ENCODE measurements at regions not wholly inside any gene's neighbourhood (a gene's known extent, or its start where the extent isn't known, plus 50 kb on each side); places are given as distances from the start of the nearest gene placed in this dataset.

- TF ChIP-seq PAX5 (IDR thresholded peaks at IDR 0.05; ENCODE audit: insufficient read depth, low read length, severe bottlenecking) = no peak
- TF ChIP-seq POU2F2 (IDR thresholded peaks at IDR 0.05; ENCODE audit: low read depth, low read length) = no peak
- TF ChIP-seq POLR2AphosphoS5 (IDR thresholded peaks at IDR 0.05; ENCODE audit: low read depth, low read length) = no peak
- no peak for TF ChIP-seq SPI1 (IDR thresholded peaks at IDR 0.05; ENCODE audit: low read depth, low read length)
- TF ChIP-seq POLR2A (IDR thresholded peaks at IDR 0.05; ENCODE audit: low read depth, low read length) = no peak
- no peak for TF ChIP-seq TAF1 (IDR thresholded peaks at IDR 0.05; ENCODE audit: low read depth, low read length)
- FAIRE-seq (no peak), DNase-seq (ENCODE audit: insufficient read length, low spot score) (no peak)
These were observed 337.2 kb upstream of the ROBO2 start for GRCh38 chr3:76702676-76703075.

DNA sequence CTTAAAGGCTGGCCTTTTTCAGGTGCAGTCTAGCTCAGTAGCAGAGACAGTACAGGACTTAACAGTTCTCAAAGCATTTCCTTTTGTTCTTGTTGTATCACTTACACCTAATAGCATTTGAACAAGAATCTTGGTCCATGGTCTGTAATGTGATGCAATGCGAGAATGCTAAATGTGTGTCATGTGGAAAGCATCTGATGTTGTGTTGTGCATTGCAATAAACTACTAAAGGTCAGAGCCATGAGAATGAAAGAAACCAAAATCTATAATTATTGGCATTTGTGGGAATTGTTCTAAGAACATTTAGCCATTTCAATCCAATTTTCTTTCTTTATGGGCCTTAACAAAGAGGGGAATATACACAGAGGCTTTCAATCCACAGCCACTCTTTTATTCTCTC lies 324.5 kb upstream of the ROBO2 start:
- FAIRE-seq = no peak
- DNase-seq (ENCODE audit: insufficient read length, low spot score) = no peak
- no peak for TF ChIP-seq PAX5 (IDR thresholded peaks at IDR 0.05; ENCODE audit: insufficient read depth, low read length, severe bottlenecking)
- no peak for TF ChIP-seq POLR2AphosphoS5 (IDR thresholded peaks at IDR 0.05; ENCODE audit: low read depth, low read length)
- TF ChIP-seq SPI1 (IDR thresholded peaks at IDR 0.05; ENCODE audit: low read depth, low read length) = no peak
- no peak for TF ChIP-seq POLR2A (IDR thresholded peaks at IDR 0.05; ENCODE audit: low read depth, low read length)
- TF ChIP-seq POU2F2 (IDR thresholded peaks at IDR 0.05; ENCODE audit: low read depth, low read length) = no peak
- no peak for TF ChIP-seq TAF1 (IDR thresholded peaks at IDR 0.05; ENCODE audit: low read depth, low read length)

GRCh38 chr3:76723366-76723765 lies 316.5 kb upstream of the ROBO2 start:
- FAIRE-seq (no peak), DNase-seq (ENCODE audit: insufficient read length, low spot score) (no peak)
- no peak for TF ChIP-seq TAF1 (IDR thresholded peaks at IDR 0.05; ENCODE audit: low read depth, low read length)
- no peak for TF ChIP-seq PAX5 (IDR thresholded peaks at IDR 0.05; ENCODE audit: insufficient read depth, low read length, severe bottlenecking)
- TF ChIP-seq SPI1 (IDR thresholded peaks at IDR 0.05; ENCODE audit: low read depth, low read length) = no peak
- TF ChIP-seq POU2F2 (IDR thresholded peaks at IDR 0.05; ENCODE audit: low read depth, low read length) = no peak
- TF ChIP-seq POLR2A (IDR thresholded peaks at IDR 0.05; ENCODE audit: low read depth, low read length) = no peak
- TF ChIP-seq POLR2AphosphoS5 (IDR thresholded peaks at IDR 0.05; ENCODE audit: low read depth, low read length) = no peak

- no peak for FAIRE-seq
- no peak for TF ChIP-seq PAX5 (IDR thresholded peaks at IDR 0.05; ENCODE audit: insufficient read depth, low read length, severe bottlenecking)
- TF ChIP-seq TAF1 (IDR thresholded peaks at IDR 0.05; ENCODE audit: low read depth, low read length) = no peak
- no peak for TF ChIP-seq SPI1 (IDR thresholded peaks at IDR 0.05; ENCODE audit: low read depth, low read length)
- no peak for TF ChIP-seq POU2F2 (IDR thresholded peaks at IDR 0.05; ENCODE audit: low read depth, low read length)
- no peak for TF ChIP-seq POLR2AphosphoS5 (IDR thresholded peaks at IDR 0.05; ENCODE audit: low read depth, low read length)
- no peak for TF ChIP-seq POLR2A (IDR thresholded peaks at IDR 0.05; ENCODE audit: low read depth, low read length)
- no peak for DNase-seq (ENCODE audit: insufficient read length, low spot score)
These were observed 315.8 kb upstream of the ROBO2 start for GRCh38 chr3:76724075-76724474.

DNA sequence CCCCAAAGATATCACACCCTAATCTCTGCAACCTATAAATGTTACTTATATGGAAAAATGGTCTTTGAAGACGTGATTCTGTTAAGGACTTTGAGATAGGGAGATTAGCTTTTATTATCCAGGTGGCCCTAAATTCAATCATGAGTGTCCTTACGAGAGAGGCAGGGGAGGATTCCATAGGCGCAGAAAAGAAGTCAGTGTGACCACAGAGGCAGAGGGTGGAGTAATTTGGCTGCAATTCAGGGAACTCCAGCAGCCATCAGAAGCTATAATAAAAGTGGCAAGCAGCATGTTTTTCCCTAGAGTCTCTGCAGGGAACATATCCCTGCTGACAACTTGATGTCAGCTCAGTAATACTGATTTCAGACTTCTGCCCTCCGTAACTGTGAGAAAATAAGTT lies 315.2 kb upstream of the ROBO2 start:
- no peak for TF ChIP-seq POU2F2 (IDR thresholded peaks at IDR 0.05; ENCODE audit: low read depth, low read length)
- TF ChIP-seq POLR2AphosphoS5 (IDR thresholded peaks at IDR 0.05; ENCODE audit: low read depth, low read length) = no peak
- no peak for TF ChIP-seq POLR2A (IDR thresholded peaks at IDR 0.05; ENCODE audit: low read depth, low read length)
- no peak for TF ChIP-seq TAF1 (IDR thresholded peaks at IDR 0.05; ENCODE audit: low read depth, low read length)
- TF ChIP-seq PAX5 (IDR thresholded peaks at IDR 0.05; ENCODE audit: insufficient read depth, low read length, severe bottlenecking) = no peak
- no peak for TF ChIP-seq SPI1 (IDR thresholded peaks at IDR 0.05; ENCODE audit: low read depth, low read length)

DNA sequence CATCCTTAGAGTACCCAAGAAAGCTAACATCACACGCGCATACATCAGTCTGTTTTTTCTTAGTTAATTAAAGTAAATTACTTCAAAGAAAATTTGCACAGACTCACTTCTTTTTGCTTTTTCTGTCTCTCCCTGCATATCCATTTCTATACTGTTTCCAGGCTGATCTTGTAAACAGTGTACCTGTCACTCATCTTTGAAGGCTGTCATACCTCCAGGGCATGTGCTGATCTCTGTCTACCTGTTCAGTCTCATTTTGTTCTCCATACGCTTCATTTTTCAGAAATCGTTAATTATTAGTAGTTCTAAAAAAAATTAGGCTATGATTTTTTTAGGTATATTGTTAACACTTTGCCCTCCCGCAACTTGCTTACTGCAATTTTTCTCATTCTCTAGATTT lies 313.9 kb upstream of the ROBO2 start:
- FAIRE-seq (no peak), DNase-seq (ENCODE audit: insufficient read length, low spot score) (no peak)
- TF ChIP-seq SPI1 (IDR thresholded peaks at IDR 0.05; ENCODE audit: low read depth, low read length) (no peak), TAF1 (IDR thresholded peaks at IDR 0.05; ENCODE audit: low read depth, low read length) (no peak), PAX5 (IDR thresholded peaks at IDR 0.05; ENCODE audit: insufficient read depth, low read length, severe bottlenecking) (no peak), POU2F2 (IDR thresholded peaks at IDR 0.05; ENCODE audit: low read depth, low read length) (no peak), POLR2AphosphoS5 (IDR thresholded peaks at IDR 0.05; ENCODE audit: low read depth, low read length) (no peak), POLR2A (IDR thresholded peaks at IDR 0.05; ENCODE audit: low read depth, low read length) (no peak)

More for the DNA sequence above, 315.2 kb upstream of the ROBO2 start:
- DNase-seq (ENCODE audit: insufficient read length, low spot score) (no peak), FAIRE-seq (no peak)

DNA sequence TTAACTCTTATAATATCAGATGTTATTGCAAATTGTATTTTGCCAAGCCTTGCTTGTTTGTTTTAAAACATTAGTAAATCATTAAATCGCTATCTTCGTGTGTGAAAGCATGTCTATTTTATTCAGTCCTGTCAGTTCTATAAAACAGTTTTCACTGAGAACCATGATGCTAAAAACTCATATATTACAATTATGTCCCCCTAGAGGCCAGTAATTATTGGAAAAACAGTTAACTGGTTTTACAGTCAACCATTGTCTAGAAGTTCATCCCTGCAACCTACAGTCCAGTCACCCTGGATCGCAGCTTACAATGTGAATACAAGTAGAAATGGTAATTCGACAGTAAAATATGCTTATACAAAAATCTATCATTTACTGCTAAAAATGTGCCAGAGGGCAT lies 311.5 kb upstream of the ROBO2 start:
- TF ChIP-seq POLR2A (IDR thresholded peaks at IDR 0.05; ENCODE audit: low read depth, low read length) (no peak), POU2F2 (IDR thresholded peaks at IDR 0.05; ENCODE audit: low read depth, low read length) (no peak), POLR2AphosphoS5 (IDR thresholded peaks at IDR 0.05; ENCODE audit: low read depth, low read length) (no peak), TAF1 (IDR thresholded peaks at IDR 0.05; ENCODE audit: low read depth, low read length) (no peak), SPI1 (IDR thresholded peaks at IDR 0.05; ENCODE audit: low read depth, low read length) (no peak), PAX5 (IDR thresholded peaks at IDR 0.05; ENCODE audit: insufficient read depth, low read length, severe bottlenecking) (no peak)
- FAIRE-seq (no peak), DNase-seq (ENCODE audit: insufficient read length, low spot score) (no peak)

DNA sequence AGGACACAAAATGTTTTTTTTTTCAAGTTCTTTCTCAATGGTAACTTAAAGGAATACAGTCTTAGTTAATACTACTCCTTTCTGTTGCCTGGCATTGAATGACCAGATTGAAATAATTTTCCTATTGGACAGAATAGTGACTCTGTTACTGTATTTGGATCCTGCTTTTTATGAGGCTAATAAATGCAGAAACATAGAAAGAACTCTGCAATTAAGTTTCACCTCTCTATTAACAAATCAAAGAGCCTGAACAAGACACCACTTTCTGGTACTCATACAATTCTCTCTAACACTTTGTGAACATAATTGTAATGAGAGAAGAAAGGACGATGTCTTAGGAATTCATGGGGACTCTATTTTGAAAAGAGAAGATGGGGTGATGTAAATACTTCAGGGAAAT lies 308.4 kb upstream of the ROBO2 start:
- TF ChIP-seq TAF1 (IDR thresholded peaks at IDR 0.05; ENCODE audit: low read depth, low read length) (no peak), POLR2A (IDR thresholded peaks at IDR 0.05; ENCODE audit: low read depth, low read length) (no peak), PAX5 (IDR thresholded peaks at IDR 0.05; ENCODE audit: insufficient read depth, low read length, severe bottlenecking) (no peak)
- DNase-seq (ENCODE audit: insufficient read length, low spot score) (no peak), FAIRE-seq (no peak)

GRCh38 chr3:76733073-76733759 lies 306.7 kb upstream of the ROBO2 start:
- TF ChIP-seq TAF1 (IDR thresholded peaks at IDR 0.05; ENCODE audit: low read depth, low read length) (no peak), SPI1 (IDR thresholded peaks at IDR 0.05; ENCODE audit: low read depth, low read length) (no peak), POLR2AphosphoS5 (IDR thresholded peaks at IDR 0.05; ENCODE audit: low read depth, low read length) (no peak), POU2F2 (IDR thresholded peaks at IDR 0.05; ENCODE audit: low read depth, low read length) (no peak), POLR2A (IDR thresholded peaks at IDR 0.05; ENCODE audit: low read depth, low read length) (no peak), PAX5 (IDR thresholded peaks at IDR 0.05; ENCODE audit: insufficient read depth, low read length, severe bottlenecking) (no peak)
- DNase-seq (ENCODE audit: insufficient read length, low spot score) (no peak), FAIRE-seq (no peak)

DNA sequence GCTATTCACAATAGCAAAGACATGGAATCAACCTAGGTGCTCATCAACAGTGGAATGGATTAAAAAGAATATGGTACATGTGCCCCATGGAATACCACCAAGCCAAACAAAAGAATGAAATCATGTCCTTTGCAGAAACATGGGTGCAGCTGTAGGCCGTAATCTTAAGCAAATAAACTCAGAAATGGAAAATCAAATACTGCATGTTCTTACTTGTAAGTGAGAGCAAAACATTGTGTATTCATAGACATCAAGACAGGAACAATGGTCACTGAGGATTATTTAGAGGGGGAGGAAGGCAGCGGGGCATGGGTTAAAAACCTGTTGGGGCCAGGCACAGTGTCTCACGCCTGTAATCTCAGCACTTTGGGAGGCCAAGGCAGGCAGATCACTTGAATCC lies 304.7 kb upstream of the ROBO2 start:
- FAIRE-seq (no peak), DNase-seq (ENCODE audit: insufficient read length, low spot score) (no peak)
- TF ChIP-seq POU2F2 (IDR thresholded peaks at IDR 0.05; ENCODE audit: low read depth, low read length) = no peak
- no peak for TF ChIP-seq POLR2AphosphoS5 (IDR thresholded peaks at IDR 0.05; ENCODE audit: low read depth, low read length)
- no peak for TF ChIP-seq POLR2A (IDR thresholded peaks at IDR 0.05; ENCODE audit: low read depth, low read length)
- TF ChIP-seq PAX5 (IDR thresholded peaks at IDR 0.05; ENCODE audit: insufficient read depth, low read length, severe bottlenecking) = no peak
- no peak for TF ChIP-seq TAF1 (IDR thresholded peaks at IDR 0.05; ENCODE audit: low read depth, low read length)
- TF ChIP-seq SPI1 (IDR thresholded peaks at IDR 0.05; ENCODE audit: low read depth, low read length) = no peak
